Spleen (tissue), 11 donors: ENCODE measurements at regions not wholly inside any gene's neighbourhood (a gene's known extent, or its start where the extent isn't known, plus 50 kb on each side); places are given as distances from the start of the nearest gene placed in this dataset.

Experiments
- DNase-seq: peaks from one replicate; pipeline ENCODE4 v3.0.0-alpha.2; 2020
- H3K27ac ChIP-seq, 8 donors: fragments of 200-600 bp; sonication (generic) in 7 of 8; 1 replicate in 4 of 8; 2 replicates in 4 of 8; pipeline versions ENCODE4 v1.5.0 to v1.8.0; 2016 to 2021; ENCODE audit warnings: inconsistent platforms in 4 of 8, mild to moderate bottlenecking in 4 of 8, moderate library complexity in 1 of 8
- H3K27me3 ChIP-seq, 7 donors: fragments of 200-600 bp; sonication (generic) in 6 of 7; replicated peaks in 1 of 7; 1 replicate in 4 of 7; 2 replicates in 3 of 7; pipeline versions ENCODE4 v1.5.0 to v1.8.0; 2016 to 2021; ENCODE audit warnings: inconsistent platforms in 3 of 7, mild to moderate bottlenecking in 1 of 7
- H3K36me3 ChIP-seq, 6 donors: fragments of 200-600 bp; sonication (generic) in 5 of 6; 1 replicate in 4 of 6; 2 replicates in 2 of 6; pipeline versions ENCODE4 v1.5.0 to v1.8.0; 2016 to 2021; ENCODE audit warnings: inconsistent platforms in 2 of 6
- H3K4me1 ChIP-seq, 6 donors: fragments of 200-600 bp; sonication (generic) in 5 of 6; 1 replicate in 3 of 6; 2 replicates in 3 of 6; pipeline versions ENCODE4 v1.5.0 to v1.8.0; 2016 to 2021; ENCODE audit warnings: inconsistent platforms in 3 of 6
- H3K4me3 ChIP-seq, 8 donors: fragments of 200-600 bp; sonication (generic) in 7 of 8; 1 replicate in 4 of 8; 2 replicates in 4 of 8; pipeline versions ENCODE4 v1.5.0 to v1.8.0; 2016 to 2021; ENCODE audit warnings: inconsistent platforms in 4 of 8, mild to moderate bottlenecking in 4 of 8, moderate library complexity in 2 of 8
- H3K9me3 ChIP-seq, 8 donors: fragments of 200-600 bp; sonication (generic) in 7 of 8; 1 replicate in 4 of 8; 2 replicates in 4 of 8; pipeline versions ENCODE4 v1.5.0 to v1.8.0; 2016 to 2021; ENCODE audit warnings: inconsistent platforms in 4 of 8
- POLR2A ChIP-seq, 3 donors: fragments of 450-650 bp; IDR thresholded peaks; one replicate each; pipeline ENCODE4 v1.5.1; 2017; ENCODE audit warnings: antibody characterized with exemption in 3 of 3, mild to moderate bottlenecking in 1 of 3
- POLR2AphosphoS5 ChIP-seq, 3 donors: sonication (generic); formaldehyde crosslinking; IDR thresholded peaks; one replicate each; pipeline ENCODE4 v1.5.1; 2017; ENCODE audit warnings: antibody characterized with exemption in 3 of 3
- WGBS, 5 donors: extraction: QIAGEN DNeasy Blood & Tissue Kit in 3 of 5; methylation state at CpG; one replicate each; pipeline versions ENCODE4 v1.1.5 to v1.1.7; 2013 to 2018; 5-methylcytosine and 5-hydroxymethylcytosine counted together
- intact Hi-C: fragments of 100-400 bp; cut with DNase I; formaldehyde crosslinking; loops from one replicate; pipeline ENCODE4 v1.15.0; 2023; ENCODE audit warnings: low total_unique reads
- TF ChIP-seq, protein P1 (sequence below), 11 experiments: fragments of 200-600 bp in 7 of 11; fragments of 450-650 bp in 4 of 11; sonication (generic) in 4 of 11; IDR thresholded peaks in 8 of 11; conservative IDR thresholded peaks in 3 of 11; 1 replicate in 7 of 11; 2 replicates in 4 of 11; pipeline versions ENCODE4 v1.4.0 to v1.8.0; 2016 to 2021; ENCODE audit warnings: antibody characterized with exemption in 11 of 11, inconsistent platforms in 4 of 11, mild to moderate bottlenecking in 1 of 11
- donor health status: healthy with polysubstance abuse.
- donor health status: DM: no; HTN: no; CAD: no; lungs with moderate emphysema.
- donor health status: DM: no; HTN: no; CAD: no.
- donor health status: Bipolar disorder and iron deficiency.
- donor health status: healthy.
- donor health status: DM: no; HTN: no; CAD: no.
- donor health status: DM: yes; HTN: yes; CAD: no.

DNA sequence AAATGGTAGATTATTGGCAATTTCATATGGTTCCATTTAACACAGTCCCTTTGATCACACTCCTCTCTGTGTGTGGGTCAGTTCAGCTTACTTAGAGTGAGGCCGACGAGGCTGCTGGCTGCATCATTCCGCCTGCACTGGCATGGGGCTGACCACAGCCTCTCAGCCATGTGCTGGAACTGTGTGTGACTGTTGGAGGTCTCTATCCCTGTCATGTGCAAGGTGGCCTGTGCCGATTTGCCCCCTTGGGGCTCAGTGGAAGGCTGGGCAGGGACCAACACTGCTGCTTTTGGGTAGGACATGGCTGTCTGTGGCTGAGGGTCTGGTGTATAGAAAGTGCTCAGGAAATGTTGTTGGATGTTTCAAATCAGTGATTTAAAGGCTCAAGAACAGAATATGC, 454.0 kb upstream of the HS6ST1 start:
- 86 to 97% (median 92%) methylated on average over 3 to 4 of the region's 4 CpGs for WGBS, 5 donors
- Histone ChIP-seq H3K27ac (no peak overlapping the region), H3K27me3 (no peaks in the 10 kb centered on the region), H3K4me3 (no peak overlapping the region), H3K9me3 (no peaks in the 10 kb centered on the region), H3K4me1 (no peaks in the 10 kb centered on the region), H3K36me3 (no peaks in the 10 kb centered on the region)
- DNase-seq, result peak; percentile 59
- TF ChIP-seq POLR2AphosphoS5 (IDR thresholded peaks at IDR 0.05), result no peak
- intact Hi-C loops, result no loop called here

DNA sequence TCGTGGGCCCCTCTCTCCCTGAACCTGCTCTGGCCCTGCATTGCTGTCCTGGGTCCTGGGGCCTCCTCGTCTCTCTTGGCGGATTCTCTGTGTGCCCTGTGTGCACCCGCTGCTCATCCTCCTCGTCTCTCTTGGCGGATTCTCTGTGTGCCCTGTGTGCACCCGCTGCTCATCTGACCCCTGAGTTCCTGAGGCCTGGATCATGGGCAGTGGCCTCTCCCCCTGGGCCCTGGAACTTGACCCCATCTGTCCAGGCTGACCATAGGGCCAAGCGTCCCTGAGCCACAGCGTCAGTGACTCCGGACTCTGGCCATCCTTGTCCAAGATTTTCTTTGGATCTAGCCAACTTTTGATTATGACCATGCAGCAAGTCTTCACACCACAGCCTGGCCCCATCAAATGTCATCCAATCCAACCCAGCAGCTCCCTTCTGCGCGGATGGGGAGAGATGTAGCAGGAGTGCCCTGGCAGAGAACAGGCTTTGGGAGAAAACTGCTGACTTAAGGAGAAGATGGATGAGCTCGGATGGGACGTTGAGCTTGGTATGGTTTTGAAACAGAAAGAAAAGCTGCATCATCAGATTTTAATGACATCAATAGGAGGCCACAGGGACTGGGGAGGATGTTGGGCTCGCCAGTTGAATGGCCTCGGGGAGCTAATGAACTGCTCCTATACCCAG, 455.1 kb upstream of the HS6ST1 start:
- WGBS, 5 donors, result 85 to 95% (median 93%) methylated on average over 16 of the region's 16 CpGs
- Histone ChIP-seq H3K9me3 (no peaks in the 10 kb centered on the region), H3K36me3 (no peaks in the 10 kb centered on the region), H3K27me3 (no peaks in the 10 kb centered on the region), H3K4me3 (no peak overlapping the region), H3K27ac (no peak overlapping the region), H3K4me1 (no peaks in the 10 kb centered on the region)
- peak; percentile 47 for DNase-seq
- TF ChIP-seq POLR2AphosphoS5 (IDR thresholded peaks at IDR 0.05), result no peak
- TF ChIP-seq, protein P1, sequence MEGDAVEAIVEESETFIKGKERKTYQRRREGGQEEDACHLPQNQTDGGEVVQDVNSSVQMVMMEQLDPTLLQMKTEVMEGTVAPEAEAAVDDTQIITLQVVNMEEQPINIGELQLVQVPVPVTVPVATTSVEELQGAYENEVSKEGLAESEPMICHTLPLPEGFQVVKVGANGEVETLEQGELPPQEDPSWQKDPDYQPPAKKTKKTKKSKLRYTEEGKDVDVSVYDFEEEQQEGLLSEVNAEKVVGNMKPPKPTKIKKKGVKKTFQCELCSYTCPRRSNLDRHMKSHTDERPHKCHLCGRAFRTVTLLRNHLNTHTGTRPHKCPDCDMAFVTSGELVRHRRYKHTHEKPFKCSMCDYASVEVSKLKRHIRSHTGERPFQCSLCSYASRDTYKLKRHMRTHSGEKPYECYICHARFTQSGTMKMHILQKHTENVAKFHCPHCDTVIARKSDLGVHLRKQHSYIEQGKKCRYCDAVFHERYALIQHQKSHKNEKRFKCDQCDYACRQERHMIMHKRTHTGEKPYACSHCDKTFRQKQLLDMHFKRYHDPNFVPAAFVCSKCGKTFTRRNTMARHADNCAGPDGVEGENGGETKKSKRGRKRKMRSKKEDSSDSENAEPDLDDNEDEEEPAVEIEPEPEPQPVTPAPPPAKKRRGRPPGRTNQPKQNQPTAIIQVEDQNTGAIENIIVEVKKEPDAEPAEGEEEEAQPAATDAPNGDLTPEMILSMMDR (IDR thresholded peaks at IDR 0.05 in 8 of 11, conservative IDR thresholded peaks at IDR 0.05 in 3 of 11), result no peak
- TF ChIP-seq POLR2A (IDR thresholded peaks at IDR 0.05), result no peak
- intact Hi-C loops, result no loop called here

DNA sequence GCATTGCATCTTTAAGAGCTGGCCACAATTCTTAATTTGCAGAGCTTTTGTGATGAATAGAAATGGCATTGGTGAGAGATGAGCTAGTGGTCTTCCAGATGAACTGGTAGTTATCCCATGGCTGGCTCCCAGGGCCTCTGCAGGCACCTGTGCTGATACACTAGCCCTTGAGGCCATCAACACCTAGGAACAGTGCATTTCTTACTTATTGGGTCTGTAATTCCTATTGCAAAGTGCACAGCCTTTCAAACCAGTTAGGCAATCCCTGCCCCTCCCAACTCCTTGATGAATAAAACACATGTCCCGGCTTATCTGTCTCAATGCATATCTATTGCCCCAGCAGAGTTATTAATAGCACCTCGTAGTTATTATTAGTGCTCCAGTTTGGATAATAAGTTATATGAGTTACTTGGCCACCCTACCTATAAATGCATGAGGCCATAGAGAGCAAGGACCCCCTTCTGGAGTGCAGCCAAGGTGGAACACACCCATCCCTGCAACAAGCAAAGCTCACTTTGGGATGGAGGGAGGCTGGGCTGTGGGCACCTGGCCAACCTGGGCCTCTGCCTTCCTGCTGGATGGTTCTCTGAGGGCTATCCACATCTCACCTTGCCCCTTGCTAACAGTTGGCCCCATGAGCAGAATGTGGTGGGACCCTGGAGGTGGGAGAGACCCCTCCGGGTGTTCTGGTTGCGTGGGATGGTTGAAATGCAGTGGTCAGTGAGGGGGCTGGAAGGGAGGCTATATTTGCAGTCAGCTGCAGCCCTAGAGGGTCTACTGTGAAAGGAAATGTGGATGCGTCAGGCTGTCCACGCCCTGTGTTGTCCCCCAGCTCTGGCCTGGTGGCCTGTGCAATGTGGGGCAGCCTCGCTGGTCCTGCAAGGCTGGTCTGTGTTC, 455.9 kb upstream of the HS6ST1 start:
- no peaks in the 10 kb centered on the region for H3K36me3 ChIP-seq
- H3K9me3 ChIP-seq, result no peaks in the 10 kb centered on the region
- peak; percentile 56 for DNase-seq
- intact Hi-C loops, result no loop called here
- TF ChIP-seq POLR2AphosphoS5 (IDR thresholded peaks at IDR 0.05) (no peak), POLR2A (IDR thresholded peaks at IDR 0.05) (no peak)
- TF ChIP-seq, protein P1 (IDR thresholded peaks at IDR 0.05 in 8 of 11, conservative IDR thresholded peaks at IDR 0.05 in 3 of 11), result no peak
- no peaks in the 10 kb centered on the region for H3K27me3 ChIP-seq
- no peak overlapping the region for H3K27ac ChIP-seq
- no peaks in the 10 kb centered on the region for H3K4me1 ChIP-seq
- H3K4me3 ChIP-seq, result no peak overlapping the region
- 82 to 94% (median 87%) methylated on average over 7 of the region's 7 CpGs for WGBS, 5 donors

DNA sequence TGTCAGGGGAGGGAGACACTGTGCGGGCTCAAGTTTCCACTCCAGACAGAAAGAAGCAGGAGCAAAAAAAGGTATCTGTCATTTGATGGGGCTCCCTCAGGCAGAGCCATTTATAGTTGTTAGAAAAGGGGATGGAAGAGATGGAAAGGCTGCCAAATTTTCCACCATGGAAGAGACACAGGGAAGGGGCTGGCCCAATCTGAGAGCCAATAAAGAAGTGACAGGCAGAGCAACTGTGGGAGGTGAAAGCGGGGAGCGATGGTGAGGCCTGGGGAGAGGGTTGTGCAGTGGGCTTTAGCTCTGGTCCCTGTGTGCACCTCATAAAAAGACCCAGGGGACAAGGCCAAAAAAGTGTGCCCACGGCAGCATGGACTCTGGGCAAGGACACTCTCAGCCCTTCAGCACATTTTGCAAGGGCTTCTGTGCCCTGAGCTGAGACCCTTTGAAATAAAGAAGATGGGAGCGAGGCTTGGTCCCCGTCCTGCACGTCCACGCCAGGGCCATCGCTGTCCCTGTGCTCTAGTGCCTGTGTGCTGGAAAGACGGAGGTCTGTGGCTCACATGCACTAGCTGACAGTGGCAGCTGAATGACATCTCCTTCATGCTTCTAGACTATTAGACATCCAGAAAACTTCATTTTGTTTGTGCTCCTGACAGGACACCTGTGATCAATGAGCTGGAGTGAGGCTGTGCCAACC, 456.7 kb upstream of the HS6ST1 start:
- no peaks in the 10 kb centered on the region for H3K27me3 ChIP-seq
- TF ChIP-seq POLR2AphosphoS5 (IDR thresholded peaks at IDR 0.05) (no peak), POLR2A (IDR thresholded peaks at IDR 0.05) (no peak)
- TF ChIP-seq, protein P1 (IDR thresholded peaks at IDR 0.05 in 8 of 11, conservative IDR thresholded peaks at IDR 0.05 in 3 of 11), result no peak
- peak; percentile 52 for DNase-seq
- H3K4me1 ChIP-seq, result no peaks in the 10 kb centered on the region
- no peak overlapping the region for H3K27ac ChIP-seq
- no peaks in the 10 kb centered on the region for H3K36me3 ChIP-seq
- H3K4me3 ChIP-seq, result no peak overlapping the region
- H3K9me3 ChIP-seq, result no peaks in the 10 kb centered on the region
- intact Hi-C loops, result no loop called here
- 82 to 98% (median 94%) methylated on average over 10 of the region's 10 CpGs for WGBS, 5 donors
